D721Med (cell line): ENCODE measurements at regions not wholly inside any gene's neighbourhood (a gene's known extent, or its start where the extent isn't known, plus 50 kb on each side); places are given as distances from the start of the nearest gene placed in this dataset.

ENCODE experiments used
- DNase-seq: peaks from one replicate; pipeline ENCODE4 v3.0.0; 2011; ENCODE audit warnings: low spot score; ENCODE audit not compliant: insufficient read length
- FAIRE-seq: peaks from 2 replicates; lab custom pipeline; 2011; peaks lifted over from hg19 to GRCh38; lab: Jason Lieb, UNC
- CTCF ChIP-seq: IDR thresholded peaks from 2 replicates; pipeline ENCODE4 v1.5.1; 2012; ENCODE audit warnings: mild to moderate bottlenecking, control low read depth; ENCODE audit not compliant: insufficient read depth; ENCODE audit errors: missing control alignments

- FAIRE-seq: no peak
- no peak for DNase-seq
- no peak for TF ChIP-seq CTCF
Measured at GRCh38 chr10:128908099-128908498, 558.9 kb upstream of the MGMT start.

GRCh38 chr10:128908499-128908898 lies 558.5 kb upstream of the MGMT start:
- no peak for TF ChIP-seq CTCF
- DNase-seq: no peak
- no peak for FAIRE-seq

- DNase-seq: no peak
- no peak for FAIRE-seq
- no peak for TF ChIP-seq CTCF
Measured at GRCh38 chr10:128912568-128913311, 554.3 kb upstream of the MGMT start.

GRCh38 chr10:128914681-128915080 lies 552.4 kb upstream of the MGMT start:
- DNase-seq: no peak
- no peak for FAIRE-seq
- TF ChIP-seq CTCF: no peak

GRCh38 chr10:128915630-128916029 lies 551.4 kb upstream of the MGMT start:
- TF ChIP-seq CTCF: no peak
- no peak for DNase-seq
- FAIRE-seq: no peak

GRCh38 chr10:128916383-128916782 lies 550.7 kb upstream of the MGMT start:
- DNase-seq (no peak), FAIRE-seq (no peak)
- TF ChIP-seq CTCF: no peak

- DNase-seq (no peak), FAIRE-seq (no peak)
- TF ChIP-seq CTCF: no peak
Measured at GRCh38 chr10:128921389-128922022, 545.5 kb upstream of the MGMT start.
